HFF-Myc (cell line): ENCODE measurements at regions not wholly inside any gene's neighbourhood (a gene's known extent, or its start where the extent isn't known, plus 50 kb on each side); places are given as distances from the start of the nearest gene placed in this dataset.

ENCODE experiments used
- DNase-seq: peaks from one replicate; pipeline ENCODE4 v3.0.0-alpha.2; 2011; ENCODE audit warnings: low read depth; ENCODE audit errors: extremely low read depth
- H3K4me3 ChIP-seq: replicated peaks from 2 replicates; pipeline ENCODE4 v1.5.1; 2011; ENCODE audit warnings: low read depth, mild to moderate bottlenecking, control low read depth, low read length
- CTCF ChIP-seq: IDR thresholded peaks from 2 replicates; pipeline ENCODE4 v1.5.1; 2012; ENCODE audit warnings: mild to moderate bottlenecking, low read depth, low read length, control low read depth; ENCODE audit errors: missing control alignments

DNA sequence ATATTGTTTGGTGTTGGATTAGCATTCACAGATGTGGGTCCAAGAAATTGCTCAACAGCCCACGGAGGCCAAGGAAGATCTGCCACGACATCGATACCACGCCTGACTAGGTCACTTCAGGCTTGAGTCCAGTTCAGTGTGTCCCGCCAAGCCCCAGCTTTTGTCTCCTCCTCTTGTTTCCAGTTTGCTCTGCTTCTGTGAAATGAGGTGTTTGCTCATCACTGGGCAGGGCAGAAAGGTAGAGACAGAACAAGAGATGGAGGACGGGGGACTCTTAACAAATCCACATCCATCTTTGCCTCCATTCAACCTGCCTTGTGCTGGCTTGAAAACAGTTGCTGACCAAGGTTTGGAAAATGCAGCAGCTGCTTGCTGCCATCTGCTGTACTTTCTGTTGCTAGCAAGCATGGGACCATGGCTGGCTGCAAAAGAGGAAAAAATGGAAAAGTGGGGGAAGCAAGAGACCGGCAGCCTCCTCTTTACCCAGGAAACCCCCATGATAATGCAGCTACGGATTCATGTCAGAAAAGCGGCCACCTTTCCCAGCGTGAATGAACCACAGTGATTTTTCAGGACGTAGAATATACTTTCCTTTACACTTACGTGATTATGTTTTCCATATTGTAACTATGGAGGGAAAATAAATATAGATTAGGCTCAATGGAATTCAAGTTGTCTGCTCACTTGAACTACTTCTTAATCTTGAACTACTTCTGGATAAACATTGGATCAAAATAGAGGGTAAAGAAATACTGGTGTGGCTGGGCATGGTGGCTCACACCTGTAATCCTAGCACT lies 80.2 kb upstream of the GREM2 start:
- TF ChIP-seq CTCF, result peak; percentile 82
- DNase-seq, result peak; percentile 48
- H3K4me3 ChIP-seq, result no peak overlapping the region

GRCh38 chr1:240691501-240691900 lies 79.5 kb upstream of the GREM2 start:
- H3K4me3 ChIP-seq, result no peak overlapping the region
- no peak for DNase-seq
- no peak for TF ChIP-seq CTCF

DNA sequence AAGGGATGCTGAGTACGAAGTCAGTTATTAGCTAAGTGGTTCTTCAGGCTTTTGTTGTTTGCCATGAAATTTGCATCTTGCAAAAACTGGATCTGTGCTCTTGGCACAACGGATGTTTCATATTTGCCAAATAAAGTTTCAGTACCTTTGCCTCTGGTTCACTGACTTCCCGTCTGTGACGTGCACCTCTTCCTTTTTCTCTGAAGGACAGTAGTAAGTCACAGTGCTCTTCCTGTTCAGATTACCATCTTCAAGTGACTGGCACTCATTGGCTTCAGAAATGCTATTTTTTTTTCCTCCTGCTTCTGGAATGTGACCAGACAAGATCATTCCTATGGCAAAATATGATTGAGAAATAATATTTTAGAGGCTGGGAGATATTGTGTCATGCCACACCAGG lies 75.9 kb upstream of the GREM2 start:
- DNase-seq, result no peak
- no peak overlapping the region for H3K4me3 ChIP-seq

DNA sequence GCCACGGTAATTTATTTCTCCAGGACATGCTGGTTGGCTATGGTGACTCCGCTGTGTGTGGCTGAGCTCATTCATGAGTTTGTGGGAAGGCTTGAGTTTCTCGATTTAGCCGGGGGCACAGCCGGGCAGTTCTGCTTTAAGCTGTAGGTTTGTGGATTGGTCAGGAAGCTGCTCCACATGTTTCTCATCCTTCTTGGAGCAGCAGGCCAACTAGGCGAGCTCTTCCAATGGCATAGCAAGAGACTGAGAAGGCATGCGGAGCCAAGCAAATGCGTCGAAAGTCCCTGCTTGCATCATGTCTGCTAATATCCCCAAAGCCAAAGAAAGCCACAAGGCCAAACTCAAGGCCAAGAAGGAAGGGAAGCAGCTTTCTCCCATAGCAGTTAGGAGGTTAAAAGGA lies 71.6 kb upstream of the GREM2 start:
- H3K4me3 ChIP-seq, result no peak overlapping the region
- TF ChIP-seq CTCF, result no peak
- no peak for DNase-seq

More for the DNA sequence above, 75.9 kb upstream of the GREM2 start:
- TF ChIP-seq CTCF, result no peak

DNA sequence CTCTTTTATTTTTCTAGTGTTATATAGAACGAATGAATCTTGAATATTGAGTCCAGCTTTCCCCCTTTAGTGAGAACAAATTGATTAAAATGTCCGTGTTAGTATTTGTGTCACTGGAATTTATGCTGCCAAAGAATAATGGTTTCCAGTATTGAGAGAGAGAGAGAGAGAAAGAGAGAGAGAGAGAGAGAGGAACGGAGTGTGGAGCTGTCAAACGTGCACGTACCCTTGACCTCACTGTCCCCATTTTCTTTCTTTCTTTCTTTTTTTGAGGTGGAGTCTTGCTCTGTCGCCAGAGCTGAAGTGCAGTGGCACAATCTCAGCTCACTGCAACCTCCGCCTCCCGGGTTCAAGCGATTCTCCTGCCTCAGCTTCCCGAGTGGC lies 70.9 kb upstream of the GREM2 start:
- DNase-seq, result no peak
- H3K4me3 ChIP-seq, result no peak overlapping the region
- TF ChIP-seq CTCF, result no peak

DNA sequence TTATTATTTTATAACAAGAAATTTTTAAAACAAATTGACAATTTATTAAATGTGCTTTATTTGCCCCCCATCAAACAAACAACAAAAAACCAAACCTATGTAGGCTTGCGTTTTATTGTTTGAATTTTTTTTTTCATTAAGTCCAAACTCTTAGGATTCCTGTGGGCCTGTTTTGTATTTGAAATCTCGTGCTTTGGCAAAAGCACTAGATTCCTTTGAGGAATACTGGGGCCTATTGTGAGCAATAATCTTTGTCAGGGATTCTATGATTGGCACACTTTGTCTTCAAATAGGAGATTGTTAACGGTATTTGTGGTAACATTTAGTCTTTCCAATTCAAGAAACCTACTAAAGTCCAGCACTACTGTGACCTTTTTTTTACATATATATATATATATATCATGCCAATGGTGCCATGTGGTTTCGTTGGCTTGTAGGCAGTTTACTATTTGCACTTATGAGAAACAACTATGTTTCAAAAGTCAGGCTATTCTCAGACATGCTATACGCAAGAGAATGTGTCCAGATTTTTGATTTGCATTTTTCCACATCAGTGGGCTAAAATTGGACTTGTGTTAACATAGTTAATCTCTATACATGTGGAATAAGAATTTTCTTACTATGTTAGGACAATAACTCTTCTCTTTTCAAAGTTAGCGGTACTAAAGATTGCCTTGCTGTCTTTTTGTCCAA lies 70.4 kb upstream of the GREM2 start:
- TF ChIP-seq CTCF, result no peak

More for the DNA sequence above, 70.4 kb upstream of the GREM2 start:
- DNase-seq, result no peak
- H3K4me3 ChIP-seq, result no peak overlapping the region
